A673 (cell line): ENCODE measurements at regions not wholly inside any gene's neighbourhood (a gene's known extent, or its start where the extent isn't known, plus 50 kb on each side); places are given as distances from the start of the nearest gene placed in this dataset.

Experiments used
- EZH2 ChIP-seq: fragments of 200-600 bp; sonication (generic); IDR thresholded peaks from 2 replicates; pipeline ENCODE4 v1.6.1; 2017; ENCODE audit warnings: borderline replicate concordance, low read depth, mild to moderate bottlenecking, mixed read lengths, antibody characterized with exemption, low read length; ENCODE audit not compliant: poor library complexity, severe bottlenecking
- TF ChIP-seq, protein P1 (sequence below): fragments of 300-800, 200-600 bp; sonication (generic); conservative IDR thresholded peaks from 2 replicates; pipeline ENCODE4 v1.5.1; 2017; ENCODE audit warnings: low read depth, mild to moderate bottlenecking, antibody characterized with exemption, low read length, moderate library complexity, mixed read lengths

DNA sequence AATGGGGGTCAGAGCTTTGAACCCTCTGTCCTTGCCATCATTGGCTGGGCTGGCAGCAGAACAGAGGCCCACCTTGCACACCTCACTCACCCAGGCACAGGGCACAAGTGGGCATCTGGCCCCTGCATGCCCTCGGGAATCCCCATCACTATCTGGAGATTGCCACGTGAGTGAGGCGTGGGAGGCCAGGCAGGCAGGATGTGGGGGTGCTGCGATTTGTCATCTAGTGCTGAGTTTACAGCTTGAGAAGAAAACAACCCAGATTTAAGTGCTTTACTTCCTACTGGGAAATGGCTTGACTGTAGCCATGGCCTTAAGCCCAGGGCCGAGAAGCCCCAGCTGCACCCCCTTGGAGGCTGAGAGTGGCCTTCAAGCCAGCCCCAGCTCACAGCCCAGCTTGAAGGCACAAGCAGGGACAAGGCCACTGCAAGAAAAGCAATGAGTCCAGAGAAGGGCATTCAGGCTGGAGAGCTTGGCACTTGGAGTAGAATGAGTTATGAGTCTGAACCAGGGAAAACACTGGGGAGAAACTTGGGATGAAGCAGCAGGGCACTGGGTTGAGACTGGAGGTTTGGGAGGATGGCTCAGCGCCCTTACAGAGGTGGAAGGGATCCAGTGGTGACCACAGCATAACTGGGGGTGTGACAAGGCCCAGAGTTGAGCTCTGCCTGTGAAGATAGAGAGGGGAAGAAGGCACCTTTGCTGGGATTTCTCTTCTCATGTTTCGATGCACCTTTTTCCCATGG, 123.0 kb downstream of the CXCL12 start:
- no peak for TF ChIP-seq EZH2
- TF ChIP-seq, protein P1, sequence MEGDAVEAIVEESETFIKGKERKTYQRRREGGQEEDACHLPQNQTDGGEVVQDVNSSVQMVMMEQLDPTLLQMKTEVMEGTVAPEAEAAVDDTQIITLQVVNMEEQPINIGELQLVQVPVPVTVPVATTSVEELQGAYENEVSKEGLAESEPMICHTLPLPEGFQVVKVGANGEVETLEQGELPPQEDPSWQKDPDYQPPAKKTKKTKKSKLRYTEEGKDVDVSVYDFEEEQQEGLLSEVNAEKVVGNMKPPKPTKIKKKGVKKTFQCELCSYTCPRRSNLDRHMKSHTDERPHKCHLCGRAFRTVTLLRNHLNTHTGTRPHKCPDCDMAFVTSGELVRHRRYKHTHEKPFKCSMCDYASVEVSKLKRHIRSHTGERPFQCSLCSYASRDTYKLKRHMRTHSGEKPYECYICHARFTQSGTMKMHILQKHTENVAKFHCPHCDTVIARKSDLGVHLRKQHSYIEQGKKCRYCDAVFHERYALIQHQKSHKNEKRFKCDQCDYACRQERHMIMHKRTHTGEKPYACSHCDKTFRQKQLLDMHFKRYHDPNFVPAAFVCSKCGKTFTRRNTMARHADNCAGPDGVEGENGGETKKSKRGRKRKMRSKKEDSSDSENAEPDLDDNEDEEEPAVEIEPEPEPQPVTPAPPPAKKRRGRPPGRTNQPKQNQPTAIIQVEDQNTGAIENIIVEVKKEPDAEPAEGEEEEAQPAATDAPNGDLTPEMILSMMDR, result no peak
